ENCODE measurements at regions not wholly inside any gene's neighbourhood (a gene's known extent, or its start where the extent isn't known, plus 50 kb on each side); places are given as distances from the start of the nearest gene placed in this dataset.

- peak; percentile 84 for DNase-seq (ENCODE audit: low read depth)
- H3K4me3 ChIP-seq (ENCODE audit: low read depth, low read length), result no peak overlapping the region
- no peak for TF ChIP-seq CTCF (conservative IDR thresholded peaks at IDR 0.05; ENCODE audit: low read depth, low read length)
These were observed 180.3 kb upstream of the PPARGC1A start for GRCh38 chr4:24070117-24070516.

- no peak for TF ChIP-seq CTCF (conservative IDR thresholded peaks at IDR 0.05; ENCODE audit: low read depth, low read length)
- peak; percentile 23 for DNase-seq (ENCODE audit: low read depth)
- H3K4me3 ChIP-seq (ENCODE audit: low read depth, low read length), result no peak overlapping the region
These were observed 177.7 kb upstream of the PPARGC1A start for GRCh38 chr4:24067367-24068193.

GRCh38 chr4:24065974-24066373 is 176.1 kb upstream of the PPARGC1A start:
- no peak for TF ChIP-seq CTCF (conservative IDR thresholded peaks at IDR 0.05; ENCODE audit: low read depth, low read length)
- H3K4me3 ChIP-seq (ENCODE audit: low read depth, low read length), result no peak overlapping the region
- DNase-seq (ENCODE audit: low read depth), result no peak

GRCh38 chr4:24063731-24064130 is 173.9 kb upstream of the PPARGC1A start:
- no peak for DNase-seq (ENCODE audit: low read depth)
- no peak overlapping the region for H3K4me3 ChIP-seq (ENCODE audit: low read depth, low read length)
- TF ChIP-seq CTCF (conservative IDR thresholded peaks at IDR 0.05; ENCODE audit: low read depth, low read length), result no peak

- no peak for TF ChIP-seq CTCF (conservative IDR thresholded peaks at IDR 0.05; ENCODE audit: low read depth, low read length)
- H3K4me3 ChIP-seq (ENCODE audit: low read depth, low read length), result no peak overlapping the region
- no peak for DNase-seq (ENCODE audit: low read depth)
These were observed 171.1 kb upstream of the PPARGC1A start for GRCh38 chr4:24060932-24061331.

- no peak for TF ChIP-seq CTCF (conservative IDR thresholded peaks at IDR 0.05; ENCODE audit: low read depth, low read length)
- no peak for DNase-seq (ENCODE audit: low read depth)
- H3K4me3 ChIP-seq (ENCODE audit: low read depth, low read length), result no peak overlapping the region
These were observed 170.0 kb upstream of the PPARGC1A start for GRCh38 chr4:24059839-24060238.

Measured in choroid plexus epithelial cell (primary cell).